Endodermal cell (in vitro differentiated cells): ENCODE measurements at regions not wholly inside any gene's neighbourhood (a gene's known extent, or its start where the extent isn't known, plus 50 kb on each side); places are given as distances from the start of the nearest gene placed in this dataset.

ENCODE experiments used
- DNase-seq: peaks from one replicate; pipeline ENCODE4 v3.0.0-alpha.2; 2017
- H3K27ac ChIP-seq: 2 replicates; pipeline ENCODE4 v1.5.1; 2013; ENCODE audit warnings: mild to moderate bottlenecking, low read depth, low read length, moderate library complexity
- H3K27me3 ChIP-seq: 2 replicates; pipeline ENCODE4 v1.6.1; 2013; ENCODE audit warnings: mild to moderate bottlenecking, low read length, moderate library complexity; ENCODE audit not compliant: insufficient read depth, control insufficient read depth, poor library complexity, severe bottlenecking
- H3K36me3 ChIP-seq: 2 replicates; pipeline ENCODE4 v1.7.0; 2013; ENCODE audit warnings: mild to moderate bottlenecking, low read length, moderate library complexity; ENCODE audit not compliant: control insufficient read depth, insufficient read depth
- H3K4me1 ChIP-seq: one replicate; pipeline ENCODE4 v1.7.0; 2013; ENCODE audit warnings: low read length; ENCODE audit not compliant: control insufficient read depth, insufficient read depth
- H3K4me3 ChIP-seq: 2 replicates; pipeline ENCODE4 v1.5.1; 2013; ENCODE audit warnings: mild to moderate bottlenecking, low read length, moderate library complexity
- H3K9ac ChIP-seq: 2 replicates; pipeline ENCODE4 v1.6.1; 2013; ENCODE audit warnings: mild to moderate bottlenecking, low read length, moderate library complexity; ENCODE audit not compliant: poor library complexity, severe bottlenecking; ENCODE audit errors: extremely low read depth
- H3K9me3 ChIP-seq: 2 replicates; pipeline ENCODE4 v1.6.1; 2013; ENCODE audit warnings: mild to moderate bottlenecking, low read length, moderate library complexity; ENCODE audit not compliant: control insufficient read depth
- H3K27ac Mint-ChIP-seq: 2 replicates; pipeline ENCODE4 v1.8.0; 2020; ENCODE audit warnings: mixed read lengths
- H3K27me3 Mint-ChIP-seq: 2 replicates; pipeline ENCODE4 v1.8.0; 2021; ENCODE audit warnings: mild to moderate bottlenecking, mixed read lengths; ENCODE audit not compliant: insufficient read depth
- H3K36me3 Mint-ChIP-seq: 2 replicates; pipeline ENCODE4 v1.8.0; 2020; ENCODE audit warnings: low read depth, mixed read lengths
- H3K4me1 Mint-ChIP-seq: 2 replicates; pipeline ENCODE4 v1.8.0; 2020; ENCODE audit warnings: mixed read lengths
- H3K4me3 Mint-ChIP-seq: 2 replicates; pipeline ENCODE4 v1.8.0; 2020; ENCODE audit warnings: mild to moderate bottlenecking, moderate library complexity, mixed read lengths
- H3K9me3 Mint-ChIP-seq: 2 replicates; pipeline ENCODE4 v1.8.0; 2020; ENCODE audit warnings: mild to moderate bottlenecking, mixed read lengths
- CTCF ChIP-seq: fragments of 200-600 bp; sonication (generic); conservative IDR thresholded peaks from 2 replicates; pipeline ENCODE4 v1.5.0; 2021; ENCODE audit warnings: antibody characterized with exemption, mild to moderate bottlenecking
- WGBS, 2 experiments: methylation state at CpG; one replicate each; pipeline versions ENCODE4 v1.1.5 to v1.1.7; 2013; ENCODE audit warnings: missing lambda C conversion rate in 2 of 2, mixed read lengths in 1 of 2; ENCODE audit not compliant: insufficient coverage in 1 of 2, insufficient read length in 1 of 2; 5-methylcytosine and 5-hydroxymethylcytosine counted together

GRCh38 chr13:58823701-58824100 is 1192.2 kb downstream of the PCDH17 start:
- peaks cover 12% of the 10 kb centered on the region for H3K9me3 Mint-ChIP-seq
- H3K4me1 Mint-ChIP-seq: no peaks in the 10 kb centered on the region

GRCh38 chr13:58827904-58828303 is 1196.4 kb downstream of the PCDH17 start:
- Mint-ChIP-seq H3K4me3 (no peak overlapping the region), H3K27me3 (no peaks in the 10 kb centered on the region), H3K36me3 (no peaks in the 10 kb centered on the region), H3K4me1 (no peaks in the 10 kb centered on the region), H3K27ac (no peak overlapping the region), H3K9me3 (peaks cover 7% of the 10 kb centered on the region)
- Histone ChIP-seq H3K4me3 (no peak overlapping the region), H3K4me1 (no peaks in the 10 kb centered on the region), H3K27ac (no peak overlapping the region), H3K9ac (no peak overlapping the region), H3K27me3 (no peaks in the 10 kb centered on the region), H3K9me3 (peaks cover 9% of the 10 kb centered on the region), H3K36me3 (no peaks in the 10 kb centered on the region)
- TF ChIP-seq CTCF: no peak
- DNase-seq: no peak
- WGBS, 2 experiments: 77% methylated on average over 1 of the region's 2 CpGs; no CpG with 5 or more reads in 1 of the 2 experiments

More at GRCh38 chr13:58823701-58824100, 1192.2 kb downstream of the PCDH17 start:
- Mint-ChIP-seq H3K27me3 (no peaks in the 10 kb centered on the region), H3K36me3 (no peaks in the 10 kb centered on the region), H3K27ac (no peak overlapping the region), H3K4me3 (no peak overlapping the region)
- TF ChIP-seq CTCF: no peak
- no peaks in the 10 kb centered on the region for H3K27me3 ChIP-seq
- WGBS, 2 experiments: 89 to 92% methylated on average over 9 to 29 of the region's 29 CpGs
- H3K9me3 ChIP-seq: no peaks in the 10 kb centered on the region
- H3K4me1 ChIP-seq: no peaks in the 10 kb centered on the region
- no peak overlapping the region for H3K27ac ChIP-seq
- H3K4me3 ChIP-seq: no peak overlapping the region
- DNase-seq: no peak
- H3K36me3 ChIP-seq: no peaks in the 10 kb centered on the region
- H3K9ac ChIP-seq: no peak overlapping the region

- Histone ChIP-seq H3K4me3 (no peak overlapping the region), H3K4me1 (no peaks in the 10 kb centered on the region), H3K27ac (no peak overlapping the region), H3K36me3 (no peaks in the 10 kb centered on the region), H3K27me3 (no peaks in the 10 kb centered on the region), H3K9ac (no peak overlapping the region), H3K9me3 (peaks cover 9% of the 10 kb centered on the region)
- no CpG with 5 or more reads among the region's 1 CpG for WGBS, 2 experiments
- no peaks in the 10 kb centered on the region for H3K36me3 Mint-ChIP-seq
- H3K4me1 Mint-ChIP-seq: no peaks in the 10 kb centered on the region
- no peaks in the 10 kb centered on the region for H3K9me3 Mint-ChIP-seq
- H3K27ac Mint-ChIP-seq: no peak overlapping the region
- no peak overlapping the region for H3K4me3 Mint-ChIP-seq
- H3K27me3 Mint-ChIP-seq: no peaks in the 10 kb centered on the region
- TF ChIP-seq CTCF: no peak
- DNase-seq: no peak
Measured at GRCh38 chr13:58830841-58831240, 1199.3 kb downstream of the PCDH17 start.
